ENCODE measurements at regions not wholly inside any gene's neighbourhood (a gene's known extent, or its start where the extent isn't known, plus 50 kb on each side); places are given as distances from the start of the nearest gene placed in this dataset.

GRCh38 chr6:85252085-85252484, 197.8 kb upstream of the NT5E start:
- Histone ChIP-seq H3K27me3 (ENCODE audit: low read depth) (no peaks in the 10 kb centered on the region), H3K27ac (replicated peaks) (no peak overlapping the region), H3K9me3 (replicated peaks) (peaks cover 39% of the 10 kb centered on the region), H3K4me3 (no peak overlapping the region), H3K36me3 (no peaks in the 10 kb centered on the region), H3K4me1 (no peaks in the 10 kb centered on the region)
- no peak for DNase-seq
- intact Hi-C loops (cut with micrococcal nuclease), result no loop called here
- TF ChIP-seq CTCF (IDR thresholded peaks at IDR 0.05; ENCODE audit: borderline replicate concordance), result no peak

GRCh38 chr6:85251300-85251699, 198.6 kb upstream of the NT5E start:
- H3K27me3 ChIP-seq (ENCODE audit: low read depth), result no peaks in the 10 kb centered on the region
- no peak overlapping the region for H3K4me3 ChIP-seq
- intact Hi-C loops (cut with micrococcal nuclease), result no loop called here
- TF ChIP-seq CTCF (IDR thresholded peaks at IDR 0.05; ENCODE audit: borderline replicate concordance), result no peak
- DNase-seq, result no peak
- no peak overlapping the region for H3K27ac ChIP-seq (replicated peaks)
- peaks cover 39% of the 10 kb centered on the region for H3K9me3 ChIP-seq (replicated peaks)
- no peaks in the 10 kb centered on the region for H3K4me1 ChIP-seq
- H3K36me3 ChIP-seq, result no peaks in the 10 kb centered on the region

- H3K4me3 ChIP-seq, result no peak overlapping the region
- H3K36me3 ChIP-seq, result no peaks in the 10 kb centered on the region
- intact Hi-C loops (cut with micrococcal nuclease), result no loop called here
- TF ChIP-seq CTCF (IDR thresholded peaks at IDR 0.05; ENCODE audit: borderline replicate concordance), result no peak
- H3K27ac ChIP-seq (replicated peaks), result no peak overlapping the region
- no peaks in the 10 kb centered on the region for H3K27me3 ChIP-seq (ENCODE audit: low read depth)
- H3K9me3 ChIP-seq (replicated peaks), result peaks cover 39% of the 10 kb centered on the region
- no peak for DNase-seq
- H3K4me1 ChIP-seq, result no peaks in the 10 kb centered on the region
Measured at GRCh38 chr6:85250586-85251220, 199.2 kb upstream of the NT5E start.

GRCh38 chr6:85245004-85245403, 204.9 kb upstream of the NT5E start:
- TF ChIP-seq CTCF (IDR thresholded peaks at IDR 0.05; ENCODE audit: borderline replicate concordance), result no peak

GRCh38 chr6:85241498-85242052, 208.3 kb upstream of the NT5E start:
- DNase-seq, result no peak
- TF ChIP-seq CTCF (IDR thresholded peaks at IDR 0.05; ENCODE audit: borderline replicate concordance), result no peak
- intact Hi-C loops (cut with micrococcal nuclease), result no loop called here

More at GRCh38 chr6:85245004-85245403, 204.9 kb upstream of the NT5E start:
- Histone ChIP-seq H3K9me3 (replicated peaks) (peaks cover 22% of the 10 kb centered on the region), H3K27me3 (ENCODE audit: low read depth) (no peaks in the 10 kb centered on the region), H3K36me3 (no peaks in the 10 kb centered on the region), H3K27ac (replicated peaks) (no peak overlapping the region), H3K4me3 (no peak overlapping the region), H3K4me1 (no peaks in the 10 kb centered on the region)
- DNase-seq, result no peak
- intact Hi-C loops (cut with micrococcal nuclease), result no loop called here

More at GRCh38 chr6:85241498-85242052, 208.3 kb upstream of the NT5E start:
- H3K9me3 ChIP-seq (replicated peaks), result no peaks in the 10 kb centered on the region
- H3K4me3 ChIP-seq, result no peak overlapping the region
- H3K4me1 ChIP-seq, result no peaks in the 10 kb centered on the region
- H3K27me3 ChIP-seq (ENCODE audit: low read depth), result no peaks in the 10 kb centered on the region
- H3K36me3 ChIP-seq, result no peaks in the 10 kb centered on the region
- H3K27ac ChIP-seq (replicated peaks), result no peak overlapping the region
